ENCODE measurements at regions not wholly inside any gene's neighbourhood (a gene's known extent, or its start where the extent isn't known, plus 50 kb on each side); places are given as distances from the start of the nearest gene placed in this dataset.
"Not testable (repeated sequence)": the region's sequence is repeated elsewhere in the genome, so short reads cannot be mapped to it uniquely, and the experiment has no call there.

DNA sequence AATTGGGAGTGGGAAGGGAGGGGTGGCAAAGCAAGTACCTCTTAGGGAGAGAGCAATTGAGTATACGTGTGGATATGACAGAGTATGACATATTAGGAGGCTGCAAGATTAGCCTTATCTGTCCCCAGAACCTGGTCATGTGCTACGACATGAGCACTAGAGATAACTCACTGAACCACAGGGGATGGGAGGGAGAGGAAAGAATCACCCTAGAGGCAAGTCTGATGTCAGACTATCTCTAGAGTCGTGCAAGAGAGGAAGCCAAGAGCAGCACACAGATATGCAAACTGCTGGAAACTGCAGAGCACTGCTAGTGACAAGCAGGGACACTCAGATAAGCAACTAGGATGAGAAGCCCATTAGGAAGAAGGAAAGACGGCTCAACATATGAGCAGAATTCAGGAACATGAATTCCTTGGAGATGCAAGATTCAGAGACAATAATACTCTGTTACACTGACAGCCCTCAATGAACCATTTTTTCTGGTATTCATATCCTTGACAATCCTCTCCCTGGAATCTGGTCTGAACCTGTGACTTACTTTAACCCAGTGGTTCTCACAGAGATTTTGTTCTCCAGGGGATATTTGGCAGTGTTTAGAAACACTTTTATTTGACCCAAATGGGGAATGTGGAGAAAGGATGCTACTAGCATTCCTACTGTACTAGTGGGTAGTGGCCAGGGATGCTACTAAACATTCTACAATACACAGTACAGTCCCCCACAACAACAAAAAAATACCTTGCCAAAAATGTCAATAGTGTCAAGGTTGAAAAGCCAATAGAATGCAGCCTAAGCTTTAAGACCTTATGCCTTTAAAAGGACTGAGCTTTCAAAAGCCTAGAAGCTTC is 84.0 kb upstream of the BMP2K start:
- DNase-seq, result no peak

DNA sequence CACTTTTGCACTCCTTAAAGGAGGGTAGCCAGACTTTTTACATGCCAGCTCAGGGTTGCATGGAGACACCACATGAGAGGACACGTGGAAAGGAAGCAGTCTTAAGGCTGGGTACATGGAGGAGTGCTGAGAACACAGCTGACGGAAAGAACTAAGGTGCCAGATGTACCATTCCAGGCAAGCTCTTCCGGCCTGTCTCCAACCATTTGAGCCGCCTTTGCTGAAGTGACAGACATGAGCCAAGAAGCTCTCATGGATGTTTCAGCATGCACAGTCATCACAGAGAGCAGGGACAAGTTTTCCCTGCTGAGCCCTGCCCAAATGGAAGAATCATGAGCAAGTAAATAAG is 83.4 kb upstream of the BMP2K start:
- DNase-seq, result no peak

DNA sequence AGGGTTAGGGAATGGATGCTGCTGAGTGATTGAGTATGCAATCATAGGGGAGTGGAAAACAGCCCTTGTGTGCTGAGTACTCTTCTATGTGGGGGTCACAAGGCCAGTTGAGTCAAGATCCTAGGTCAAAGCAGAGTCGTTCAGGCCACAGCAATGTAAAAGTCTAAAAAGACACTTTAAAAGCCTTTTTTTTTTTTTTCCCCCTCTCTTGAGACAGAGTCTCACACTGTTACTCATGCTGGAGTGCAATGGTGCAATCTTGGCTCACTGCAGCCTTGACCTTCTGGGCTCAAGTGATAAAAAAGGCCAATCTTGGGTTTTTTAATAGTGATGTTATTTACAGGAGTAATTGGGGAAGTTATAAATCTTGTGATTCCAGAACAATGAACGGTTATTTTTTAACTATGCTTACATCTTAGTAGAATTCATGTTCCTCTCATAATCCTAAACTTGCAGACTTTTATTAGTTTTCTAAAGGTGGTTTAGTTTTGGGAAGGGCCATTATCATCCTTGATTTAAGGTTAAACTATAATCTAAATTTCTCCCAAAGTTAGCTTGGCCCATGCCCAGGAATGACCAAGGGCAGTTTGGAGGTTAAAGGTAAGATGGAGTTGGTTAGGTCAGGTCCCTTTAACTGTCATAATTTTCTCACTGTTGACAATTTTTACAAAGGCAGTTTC is 82.2 kb upstream of the BMP2K start:
- no peak for DNase-seq

DNA sequence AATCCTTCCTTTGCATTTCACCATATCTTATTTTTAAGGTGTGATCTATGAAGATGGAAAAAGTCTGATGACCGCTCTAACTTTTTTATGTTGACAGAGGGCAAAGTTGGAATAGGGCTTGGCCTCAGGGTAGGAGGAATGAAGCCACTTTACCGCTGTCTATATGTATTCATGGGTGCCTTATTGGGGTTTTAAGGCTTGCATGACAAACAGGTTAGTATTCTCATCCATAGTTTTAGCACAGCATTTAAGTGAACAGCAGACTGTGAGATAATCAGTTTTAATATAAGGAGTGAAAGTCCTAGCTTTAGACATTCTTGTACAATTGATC is 81.7 kb upstream of the BMP2K start:
- DNase-seq, result no peak

DNA sequence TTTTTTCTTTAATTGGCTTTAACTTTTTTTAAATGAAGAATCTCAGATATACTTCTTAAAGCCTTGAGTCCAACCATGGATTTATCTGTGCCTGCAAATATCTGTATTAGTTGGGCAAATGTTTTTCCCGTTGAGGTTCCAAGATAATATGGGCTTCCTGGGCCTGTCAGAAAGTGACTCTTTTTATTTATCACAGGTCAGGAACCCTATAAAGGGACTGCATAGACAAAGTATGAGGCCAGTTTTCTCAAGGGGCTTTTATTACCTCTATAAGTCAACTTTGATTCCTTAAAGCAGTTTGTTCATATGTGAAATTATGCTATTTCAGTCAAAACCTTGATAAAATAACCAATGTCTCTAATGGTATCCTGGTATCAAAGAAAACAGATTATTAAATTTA is 80.2 kb upstream of the BMP2K start:
- no peak for DNase-seq

DNA sequence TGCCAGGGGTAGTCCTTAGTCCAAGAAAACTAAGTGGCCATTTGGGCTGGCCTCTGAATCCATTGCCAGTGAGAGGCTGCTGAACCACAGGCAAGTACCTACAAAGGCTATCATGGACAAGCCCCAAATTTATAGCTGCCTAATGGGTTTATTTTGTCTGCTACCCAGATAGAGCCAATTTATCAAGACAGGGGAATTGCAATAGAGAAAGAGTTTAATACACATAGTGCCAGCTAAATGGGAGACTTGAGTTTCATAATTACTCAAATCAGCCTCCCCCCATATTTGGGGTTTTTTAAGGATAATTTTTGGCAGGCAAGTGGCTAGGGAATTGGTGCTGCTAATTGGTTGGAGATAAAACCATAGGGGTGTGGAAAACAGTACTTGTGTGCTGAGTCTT is 73.1 kb upstream of the BMP2K start:
- DNase-seq, result no peak

DNA sequence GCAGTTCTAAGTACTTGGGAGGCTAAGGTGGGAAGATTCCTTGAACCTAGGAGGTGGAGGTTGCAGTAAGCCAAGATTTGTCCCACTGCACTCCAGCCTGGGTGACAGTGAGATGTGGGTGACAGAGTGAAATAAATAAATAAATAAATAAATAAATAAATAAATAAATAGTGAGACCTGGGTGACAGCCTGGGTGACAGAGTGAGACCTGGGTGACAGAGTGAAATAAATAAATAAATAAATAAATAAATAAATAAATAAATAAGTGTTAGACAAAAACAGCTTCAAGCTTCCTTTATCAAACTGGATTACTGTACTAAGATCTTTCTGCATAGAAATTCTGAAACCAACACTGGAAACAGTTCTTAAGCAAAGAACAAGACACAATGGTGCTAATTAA is 71.8 kb upstream of the BMP2K start:
- DNase-seq, result no peak

DNA sequence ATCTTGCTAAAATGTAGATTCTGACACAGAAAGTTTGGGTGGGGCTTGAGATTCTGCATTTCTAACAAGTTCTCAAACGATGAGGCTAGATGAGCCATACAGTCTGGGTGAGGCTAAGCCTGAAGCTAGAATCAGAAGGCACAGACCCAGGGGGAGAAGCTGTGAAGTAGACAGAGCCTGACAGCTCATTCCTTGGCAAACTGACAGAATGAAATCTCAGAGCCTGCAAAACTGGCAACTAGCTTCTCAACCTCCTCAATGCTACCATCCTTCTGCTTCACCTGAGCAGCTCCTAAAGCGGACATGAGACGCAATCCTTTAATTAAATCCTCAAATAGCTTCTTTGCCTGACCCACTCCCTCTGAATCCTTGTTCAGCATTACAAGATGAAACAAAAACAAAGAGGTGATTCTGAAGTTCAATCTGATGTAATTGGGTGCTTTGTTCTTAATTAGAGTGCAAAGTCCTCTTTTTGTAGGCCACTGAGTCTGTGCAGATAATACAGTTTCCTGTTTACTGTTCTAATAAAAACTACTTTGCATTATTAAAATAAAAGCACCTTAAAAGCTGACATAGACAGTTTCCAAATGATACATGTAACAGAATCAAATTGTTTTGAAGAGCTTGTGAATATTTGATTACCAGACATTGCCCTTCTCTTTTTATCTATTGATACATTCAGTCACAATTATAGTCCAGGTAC is 71.0 kb upstream of the BMP2K start:
- no peak for DNase-seq

DNA sequence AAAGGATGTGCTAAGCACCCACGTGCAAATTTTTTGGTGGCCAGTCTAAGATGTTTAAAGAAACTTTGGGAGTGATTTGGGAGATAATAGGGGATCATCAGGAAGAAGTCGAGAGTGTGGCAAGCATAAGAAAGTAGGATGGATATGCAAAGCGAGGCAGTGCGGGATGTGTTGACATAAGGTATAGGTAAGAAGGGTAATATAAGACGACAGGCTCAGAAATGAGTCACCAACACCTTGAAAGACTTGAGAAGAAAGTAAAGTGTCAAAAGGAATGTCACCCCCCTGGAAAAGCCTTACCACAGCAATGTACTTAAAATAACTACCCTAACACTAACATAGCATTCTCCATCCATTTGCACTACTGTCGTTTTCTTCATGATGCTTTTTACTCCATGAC is 69.8 kb upstream of the BMP2K start:
- DNase-seq, result no peak

DNA sequence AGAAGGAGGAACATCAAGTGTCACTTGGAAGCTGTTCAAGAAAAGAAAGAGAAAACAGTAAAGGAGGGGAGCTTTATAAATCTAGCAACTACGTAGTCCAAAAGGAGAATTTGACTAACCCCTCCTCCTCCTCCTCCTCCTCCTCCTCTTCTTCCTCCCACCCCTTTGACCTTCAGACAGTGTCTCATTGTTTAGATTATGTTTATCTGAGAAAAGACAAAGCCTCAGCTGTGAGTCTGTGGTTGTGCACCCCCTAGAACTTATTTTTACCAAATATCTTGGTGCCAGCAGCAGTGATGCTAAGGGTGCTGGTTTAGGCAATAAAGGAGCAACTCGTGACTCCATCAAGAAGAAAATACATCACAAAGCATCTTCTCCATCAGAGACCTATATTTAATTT is 68.9 kb upstream of the BMP2K start:
- DNase-seq, result no peak

DNA sequence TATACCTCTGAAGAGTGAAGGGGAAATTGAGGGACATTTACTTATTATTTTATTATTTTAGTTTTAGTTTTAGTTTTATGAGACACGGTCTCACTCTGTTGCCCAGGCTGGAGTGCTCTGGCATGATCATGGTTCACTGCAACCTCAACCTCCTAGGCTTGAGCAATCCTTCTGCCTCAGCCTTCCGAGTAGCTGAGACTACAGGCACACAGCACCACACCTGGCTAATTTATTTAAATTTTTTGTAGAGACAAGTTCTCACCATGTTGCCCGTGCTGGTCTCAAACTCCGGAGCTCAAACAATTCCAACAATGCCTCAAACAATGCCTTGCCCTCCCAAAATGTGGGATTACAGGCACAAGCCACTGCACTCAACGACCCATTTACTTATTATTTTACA is 68.4 kb upstream of the BMP2K start:
- DNase-seq, result no peak

DNA sequence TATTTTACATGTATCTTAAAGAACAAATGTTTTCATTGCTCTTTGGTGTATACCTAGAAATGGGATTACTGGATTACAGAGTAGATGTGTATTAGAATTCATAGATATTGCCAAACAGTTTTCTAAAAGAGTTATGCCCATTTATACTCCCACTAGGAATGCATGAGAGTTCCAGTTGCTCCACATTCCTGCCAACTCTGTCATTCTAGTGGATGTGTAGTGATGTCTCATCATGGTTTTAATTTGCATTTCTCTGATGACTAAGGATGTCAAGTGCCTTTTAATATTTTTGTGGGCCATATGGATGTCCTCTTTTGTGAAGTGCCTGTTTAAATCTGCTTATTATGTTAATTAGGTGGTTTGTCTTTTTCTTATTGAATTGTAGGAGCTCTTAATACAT is 65.6 kb upstream of the BMP2K start:
- DNase-seq, result no peak

DNA sequence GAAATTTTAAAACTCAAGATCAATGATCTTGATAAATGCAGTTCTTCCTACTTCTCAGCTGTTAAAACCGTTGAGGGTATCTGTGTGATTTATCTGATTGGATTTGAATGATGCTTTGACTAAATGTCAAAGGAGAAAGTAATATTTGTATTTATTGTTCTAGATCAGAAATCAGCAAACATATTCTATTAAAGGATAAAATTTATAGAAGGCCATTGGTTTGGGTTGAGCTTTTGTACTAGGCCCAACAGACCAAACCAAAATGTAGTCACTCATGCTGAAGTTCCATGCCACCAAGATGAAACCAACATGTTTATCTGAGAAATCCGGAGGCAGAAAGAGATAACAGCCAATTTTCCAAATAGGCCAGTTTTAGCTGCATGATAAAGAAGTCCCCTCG is 64.5 kb upstream of the BMP2K start:
- DNase-seq, result no peak

DNA sequence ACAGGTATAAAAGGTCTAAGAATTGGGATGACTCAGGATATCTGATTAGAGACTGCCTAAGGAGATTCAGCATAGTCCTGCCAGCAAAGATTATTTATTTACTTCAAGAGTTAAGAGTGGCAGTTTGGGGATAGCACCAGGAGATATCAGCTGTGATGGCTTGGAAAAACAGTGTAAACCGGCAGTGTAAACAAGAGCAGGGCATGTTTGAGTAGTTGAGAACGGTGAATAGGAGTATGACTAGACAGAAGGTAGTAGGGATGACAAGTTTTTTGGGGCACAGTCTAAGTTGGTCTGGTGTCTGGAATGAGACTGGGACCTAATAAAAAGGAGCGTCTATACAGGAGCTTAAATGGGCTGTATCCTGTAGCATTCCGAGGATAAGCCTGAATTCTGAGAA is 61.6 kb upstream of the BMP2K start:
- not testable (repeated sequence) for DNase-seq

DNA sequence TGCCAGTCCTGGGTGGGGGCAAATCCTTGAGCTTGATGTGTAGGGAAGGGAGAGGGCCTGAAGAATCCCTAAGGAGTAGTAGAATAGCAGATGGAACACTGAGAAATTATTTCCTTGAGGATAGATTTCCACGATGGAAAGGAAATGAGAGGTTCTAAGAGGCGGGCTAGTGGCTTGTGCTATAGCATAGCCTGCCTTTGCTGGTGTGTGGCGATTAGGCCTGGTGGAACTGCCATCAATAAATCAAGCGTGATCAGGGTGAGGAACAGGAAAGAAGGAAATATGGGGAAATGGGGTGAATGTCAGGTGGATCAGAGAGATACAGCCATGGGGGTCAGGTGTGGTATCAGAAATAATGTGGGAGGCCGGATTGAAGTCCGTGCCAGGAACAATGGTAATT is 60.8 kb upstream of the BMP2K start:
- DNase-seq, result not testable (repeated sequence)

DNA sequence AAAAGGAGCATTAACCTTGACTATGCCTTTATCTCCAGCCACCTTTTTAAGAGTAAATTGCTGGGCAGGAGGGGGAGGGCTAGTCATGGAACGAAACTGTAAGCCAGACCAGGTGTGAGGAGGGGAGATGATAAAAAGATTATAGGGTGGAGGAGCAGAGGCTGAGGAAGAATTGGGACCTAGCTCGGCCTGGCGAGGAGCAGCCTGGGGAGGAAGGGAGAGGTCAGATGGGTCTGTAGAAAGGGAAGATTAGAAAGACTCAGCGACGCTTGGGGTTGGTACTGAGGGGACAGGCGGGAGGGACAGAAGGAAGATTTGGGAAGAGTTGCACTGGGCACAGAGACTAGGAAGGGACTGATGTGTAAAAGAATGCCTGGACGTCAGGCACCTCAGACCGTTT is 58.4 kb upstream of the BMP2K start:
- not testable (repeated sequence) for DNase-seq

DNA sequence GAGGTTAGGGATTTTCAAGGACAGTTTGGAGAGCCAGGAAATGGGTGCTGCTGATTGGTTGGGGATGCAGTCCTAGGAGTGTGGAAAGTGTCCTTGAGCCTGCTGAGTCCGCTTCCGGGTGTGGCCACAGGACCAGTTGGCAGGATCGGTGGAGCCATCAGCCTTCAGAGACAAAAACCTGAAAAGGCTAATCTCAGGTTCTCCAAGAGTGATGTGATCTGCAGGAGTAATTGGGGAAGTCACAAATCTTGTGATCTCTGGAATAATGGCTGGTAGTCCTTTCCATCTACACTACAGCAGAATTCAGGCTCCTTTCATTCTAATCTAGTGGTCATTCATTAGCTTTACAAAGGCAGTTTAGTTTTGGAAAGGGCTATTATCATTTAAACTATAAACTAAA is 55.9 kb upstream of the BMP2K start:
- no peak for DNase-seq

DNA sequence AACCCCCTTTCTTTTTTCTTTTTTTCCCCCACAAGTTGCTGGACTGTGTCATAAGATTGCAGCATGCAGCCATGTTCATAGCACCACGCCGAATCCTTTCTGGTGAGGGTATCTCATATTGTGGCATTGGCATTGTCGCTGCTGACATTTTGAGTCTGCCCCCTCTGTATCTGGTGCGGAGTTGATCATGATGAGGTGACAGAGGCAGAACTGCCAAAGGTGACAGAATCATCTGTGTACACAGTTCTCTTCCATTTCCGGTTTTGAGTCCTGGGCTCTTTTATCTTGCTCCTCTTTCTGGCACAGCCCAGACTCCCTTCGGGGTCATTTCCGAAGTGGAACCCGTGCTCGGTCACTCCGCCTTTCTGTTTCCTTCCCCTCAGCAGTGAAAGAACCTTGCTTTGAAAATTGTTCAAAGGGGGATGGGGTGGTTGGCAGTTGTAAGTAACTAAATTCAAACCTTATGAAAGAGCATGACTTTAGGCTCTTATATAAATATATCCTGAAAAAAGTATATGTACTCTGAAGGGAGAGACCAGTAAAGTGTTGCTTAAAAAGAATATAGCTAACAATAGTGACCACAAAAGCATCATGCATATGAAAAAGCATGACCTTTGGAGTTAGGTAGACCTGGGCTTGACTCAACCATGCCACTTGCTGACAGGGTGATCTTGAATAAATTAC is 55.0 kb upstream of the BMP2K start:
- no peak for DNase-seq

DNA sequence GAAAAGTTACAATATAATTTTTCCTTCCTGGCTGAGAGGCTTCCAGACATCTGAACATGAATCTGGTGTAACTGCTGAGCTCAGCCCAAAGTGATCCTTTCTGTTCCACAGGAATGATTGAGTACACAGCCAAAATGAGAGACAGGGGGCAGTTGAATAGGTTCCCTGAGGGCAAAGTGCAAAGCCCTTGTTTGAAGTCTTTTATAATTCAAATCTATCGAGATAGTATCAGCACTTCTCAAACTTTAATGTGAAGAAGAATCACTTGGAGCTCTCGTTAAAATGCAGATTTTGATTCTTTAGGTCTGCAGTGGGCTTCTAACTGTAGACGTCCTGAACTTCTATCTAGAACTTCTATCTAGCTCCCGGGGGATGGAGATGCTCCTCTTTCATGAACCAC is 54.4 kb upstream of the BMP2K start:
- no peak for DNase-seq

DNA sequence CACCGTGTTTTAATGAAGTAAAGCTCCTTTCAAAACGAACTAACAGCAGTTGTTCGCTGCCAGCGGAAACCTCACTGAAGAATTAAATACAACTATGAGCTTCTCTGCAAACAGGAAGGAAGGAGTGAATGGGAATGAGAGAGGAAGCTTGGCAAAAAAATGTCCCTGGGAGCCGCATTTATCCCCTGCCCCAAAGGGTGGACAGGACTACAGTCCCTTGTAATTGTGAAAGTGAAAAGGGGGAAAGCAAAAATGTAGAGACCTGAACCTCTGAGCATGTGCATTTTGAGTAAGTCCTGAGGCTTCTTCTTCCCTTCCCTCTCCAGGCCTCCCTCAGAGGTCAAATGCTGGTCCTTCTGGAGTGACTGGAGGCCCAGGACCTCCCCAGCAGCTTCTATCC is 53.8 kb upstream of the BMP2K start:
- DNase-seq, result no peak

DNA sequence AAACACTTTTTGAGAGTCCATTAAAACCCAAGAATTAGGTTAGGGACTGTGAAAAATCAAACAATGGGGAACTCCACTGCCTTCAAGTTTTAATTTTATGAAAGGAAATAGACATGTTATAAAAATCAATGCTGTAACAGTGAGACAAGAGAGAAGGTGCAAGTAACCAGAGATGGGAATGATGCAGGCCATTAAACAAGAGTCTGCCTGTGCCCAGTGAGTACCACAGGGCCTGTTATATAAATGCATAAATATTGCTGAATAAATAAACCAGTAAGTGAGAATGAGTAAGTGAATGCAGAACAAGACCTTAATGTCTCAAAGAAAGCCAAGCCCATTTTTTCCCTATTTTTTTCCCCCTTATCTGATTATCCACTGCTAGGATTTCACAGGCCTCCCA is 53.3 kb upstream of the BMP2K start:
- DNase-seq, result no peak

Data from NCI-H82 (cell line).